HepG2 (cell line): ENCODE measurements at regions not wholly inside any gene's neighbourhood (a gene's known extent, or its start where the extent isn't known, plus 50 kb on each side); places are given as distances from the start of the nearest gene placed in this dataset.

Experiments
- ATAC-seq: fragments of 200-7000 bp; cut with Tn5 transposase; 3 replicates; pipeline ENCODE4 v1.9.1; 2020; ENCODE audit warnings: mild to moderate bottlenecking, moderate library complexity
- BruUV-seq: library from RNA; stranded (reverse); fragments of 400-500 nt; replicated peaks from 2 replicates; lab custom pipeline; 2021; lab: Mats Ljungman, UMichigan
- CTCF ChIA-PET: fragments of 300-600 bp; formaldehyde crosslinking; extraction: SDS; loops from one replicate; lab custom pipeline; 2021; ENCODE audit warnings: low total read pairs, inconsistent platforms, low intra/inter-chr PET ratio; lab: Yijun Ruan, JAX
- POLR2A ChIA-PET: fragments of 350-600 bp; sonication (Branson Sonifier 250); formaldehyde crosslinking; loops from one replicate; lab custom pipeline; 2020; ENCODE audit warnings: antibody characterized with exemption, inconsistent platforms; lab: Yijun Ruan, JAX
- DNase-seq: peaks from one replicate; pipeline ENCODE4 v3.0.0-alpha.2; 2015; ENCODE audit warnings: low spot score
- FAIRE-seq: peaks from 3 replicates; lab custom pipeline; 2011; peaks lifted over from hg19 to GRCh38; lab: Jason Lieb, UNC
- H2AFZ ChIP-seq: one replicate; pipeline ENCODE4 v1.6.1; 2011; ENCODE audit warnings: low read length, inconsistent platforms
- H3K27ac ChIP-seq: fragments of 300-600 bp; 3 replicates; pipeline ENCODE4 v1.8.0; 2011; ENCODE audit warnings: mixed run types, mild to moderate bottlenecking, mixed read lengths, low read length, inconsistent platforms; ENCODE audit not compliant: insufficient read depth; ENCODE audit errors: extremely low read length
- H3K27me3 ChIP-seq, 2 experiments: fragments of 200-600 bp in 1 of 2; 2 replicates in 1 of 2; 3 replicates in 1 of 2; pipeline versions ENCODE4 v1.6.0 to v1.8.0; 2011; ENCODE audit warnings: low read length in 2 of 2, mild to moderate bottlenecking in 2 of 2, moderate library complexity in 2 of 2, inconsistent platforms in 1 of 2; ENCODE audit not compliant: insufficient read depth in 2 of 2, control insufficient read depth in 1 of 2
- H3K36me3 ChIP-seq, 2 experiments: fragments of 200-600 bp in 1 of 2; replicated peaks in 1 of 2; 2 replicates in 1 of 2; 3 replicates in 1 of 2; pipeline versions ENCODE4 v1.5.1 to v1.8.0; 2011; ENCODE audit warnings: low read length in 2 of 2, inconsistent platforms in 1 of 2; ENCODE audit not compliant: insufficient read depth in 2 of 2, control insufficient read depth in 1 of 2
- H3K4me1 ChIP-seq: 2 replicates; pipeline ENCODE4 v1.5.1; 2012; ENCODE audit warnings: low read length, inconsistent platforms; ENCODE audit not compliant: insufficient read depth
- H3K4me2 ChIP-seq: 2 replicates; pipeline ENCODE4 v1.6.0; 2011; ENCODE audit warnings: low read depth, low read length, inconsistent platforms
- H3K4me3 ChIP-seq, 3 experiments: fragments of 200-600 bp in 1 of 3; sonication (generic), shearing (Covaris generic) in 1 of 3; replicated peaks in 1 of 3; 2 replicates each; pipeline ENCODE4 v1.5.1; 2011 to 2016; ENCODE audit warnings: low read length in 3 of 3, inconsistent platforms in 2 of 3, low read depth in 2 of 3, mild to moderate bottlenecking in 2 of 3, control low read depth in 1 of 3, mixed read lengths in 1 of 3; ENCODE audit not compliant: insufficient read depth in 1 of 3
- H3K79me2 ChIP-seq: one replicate; pipeline ENCODE4 v1.6.1; 2011; ENCODE audit warnings: low read length, inconsistent platforms; ENCODE audit not compliant: insufficient read depth
- H3K9ac ChIP-seq: 2 replicates; pipeline ENCODE4 v1.6.0; 2011; ENCODE audit warnings: mild to moderate bottlenecking, low read depth, low read length, inconsistent platforms; ENCODE audit not compliant: insufficient read depth
- H3K9me3 ChIP-seq: 2 replicates; pipeline ENCODE4 v1.5.1; 2012; ENCODE audit warnings: mild to moderate bottlenecking, low read length
- H4K20me1 ChIP-seq: 2 replicates; pipeline ENCODE4 v1.6.0; 2011; ENCODE audit warnings: inconsistent platforms, mild to moderate bottlenecking, low read length, moderate library complexity; ENCODE audit not compliant: insufficient read depth
- CCDC6 ChIP-seq: sonication (generic); formaldehyde crosslinking; IDR thresholded peaks from 2 replicates; pipeline ENCODE4 v1.8.1; 2022; ENCODE audit warnings: mild to moderate bottlenecking, missing genetic modification reagents, moderate library complexity
- NR0B2 ChIP-seq: sonication (generic); formaldehyde crosslinking; IDR thresholded peaks from 2 replicates; pipeline ENCODE4 v1.4.0; 2020; ENCODE audit warnings: mild to moderate bottlenecking, missing genetic modification reagents
- NR2C2 ChIP-seq: sonication (generic); formaldehyde crosslinking; IDR thresholded peaks from 2 replicates; pipeline ENCODE4 v1.4.0; 2020; ENCODE audit warnings: missing genetic modification reagents, mild to moderate bottlenecking, moderate library complexity, borderline replicate concordance
- ZNF136 ChIP-seq: sonication (generic); formaldehyde crosslinking; IDR thresholded peaks from 2 replicates; pipeline ENCODE4 v1.8.1; 2022; ENCODE audit warnings: low read depth, mild to moderate bottlenecking, moderate library complexity, missing genetic modification reagents
- ZNF275 ChIP-seq: sonication (generic); formaldehyde crosslinking; IDR thresholded peaks from 2 replicates; pipeline ENCODE4 v1.8.0; 2022; ENCODE audit warnings: missing genetic modification reagents, mild to moderate bottlenecking, inconsistent platforms, borderline replicate concordance
- WGBS: methylation state at CpG from one replicate; pipeline ENCODE4 v1.1.6; 2017; ENCODE audit warnings: low lambda C conversion rate; 5-methylcytosine and 5-hydroxymethylcytosine counted together
- in situ Hi-C: cut with HindIII; loops from 2 replicates; pipeline ENCODE4 v1.10.0; 2017; ENCODE audit warnings: low pct_unique_long_range_greater_than_20kb; ENCODE audit not compliant: extremely low pct_ligation_motif_present
- intact Hi-C: fragments of 100-400 bp; cut with micrococcal nuclease; formaldehyde crosslinking; loops from one replicate; pipeline ENCODE4 v1.10.0; 2022; ENCODE audit not compliant: unreplicated experiment

DNA sequence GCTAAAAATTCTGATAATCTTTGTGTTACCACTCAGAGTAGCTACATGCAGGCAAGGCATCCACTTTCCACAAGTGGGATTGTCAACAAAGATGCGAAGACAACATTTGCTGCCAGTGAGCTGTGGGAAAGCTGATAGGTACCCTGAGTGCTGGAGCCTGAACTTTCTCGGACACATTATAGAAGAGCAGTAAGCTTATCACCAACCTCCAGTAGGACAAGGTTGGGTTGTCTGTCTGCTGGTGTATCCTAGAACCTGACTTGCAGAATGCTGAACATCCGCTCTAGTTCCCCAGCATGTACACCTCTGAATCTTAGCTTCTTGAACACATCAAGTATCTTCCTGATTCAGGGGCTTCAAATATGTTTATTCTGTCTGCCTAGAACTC lies 103.8 kb upstream of the PPM1H start (continued):
- no peak for TF ChIP-seq NR2C2
- TF ChIP-seq, all 625 proteins: peak for 0

GRCh38 chr12:63037746-63038712 lies 103.1 kb upstream of the PPM1H start:
- no peak for DNase-seq
- no peak overlapping the region for H3K27ac ChIP-seq
- no peaks in the 10 kb centered on the region for H3K79me2 ChIP-seq
- no TSS peak for BruUV-seq
- H3K9me3 ChIP-seq = no peaks in the 10 kb centered on the region
- intact Hi-C loops = no loop called here
- H3K4me2 ChIP-seq = no peak overlapping the region
- in situ Hi-C loops = no loop called here
- TF ChIP-seq CCDC6 (CRISPR knock-in tag) = no peak
- TF ChIP-seq ZNF136 = no peak
- TF ChIP-seq NR0B2 (CRISPR knock-in tag) = no peak
- no peak for TF ChIP-seq ZNF275 (CRISPR knock-in tag)
- CTCF ChIA-PET = no interaction called here
- WGBS = 11% methylated on average over 12 of the region's 12 CpGs
- peaks cover 0 to 4% of the 10 kb centered on the region in 2 experiments; a peak in 1 of 5 replicates for H3K27me3 ChIP-seq
- H4K20me1 ChIP-seq = no peaks in the 10 kb centered on the region
- H3K9ac ChIP-seq = no peak overlapping the region
- H3K4me1 ChIP-seq = no peaks in the 10 kb centered on the region
- no peak overlapping the region for H2AFZ ChIP-seq
- no peak overlapping the region for H3K4me3 ChIP-seq
- POLR2A ChIA-PET = no interaction called here
- no peaks in the 10 kb centered on the region for H3K36me3 ChIP-seq
- FAIRE-seq = no peak
- ATAC-seq = no peak
